ENCODE measurements at regions not wholly inside any gene's neighbourhood (a gene's known extent, or its start where the extent isn't known, plus 50 kb on each side); places are given as distances from the start of the nearest gene placed in this dataset.

GRCh38 chr1:168958562-168959289, 147.8 kb upstream of the ATP1B1 start:
- TF ChIP-seq ZNF549 (CRISPR knock-in tag; IDR thresholded peaks at IDR 0.05) = no peak
- TF ChIP-seq U2AF2 (IDR thresholded peaks at IDR 0.05; ENCODE audit: low read depth, low read length) = no peak
- no peak for TF ChIP-seq ZNF557 (CRISPR knock-in tag; IDR thresholded peaks at IDR 0.05)
- no peak for TF ChIP-seq ZNF816 (CRISPR knock-in tag; IDR thresholded peaks at IDR 0.05; ENCODE audit: borderline replicate concordance)
- no peak for TF ChIP-seq ZNF33B (CRISPR knock-in tag; IDR thresholded peaks at IDR 0.05)
- no peak for TF ChIP-seq NCOA1 (CRISPR knock-in tag; IDR thresholded peaks at IDR 0.05)
- TF ChIP-seq, protein P1, sequence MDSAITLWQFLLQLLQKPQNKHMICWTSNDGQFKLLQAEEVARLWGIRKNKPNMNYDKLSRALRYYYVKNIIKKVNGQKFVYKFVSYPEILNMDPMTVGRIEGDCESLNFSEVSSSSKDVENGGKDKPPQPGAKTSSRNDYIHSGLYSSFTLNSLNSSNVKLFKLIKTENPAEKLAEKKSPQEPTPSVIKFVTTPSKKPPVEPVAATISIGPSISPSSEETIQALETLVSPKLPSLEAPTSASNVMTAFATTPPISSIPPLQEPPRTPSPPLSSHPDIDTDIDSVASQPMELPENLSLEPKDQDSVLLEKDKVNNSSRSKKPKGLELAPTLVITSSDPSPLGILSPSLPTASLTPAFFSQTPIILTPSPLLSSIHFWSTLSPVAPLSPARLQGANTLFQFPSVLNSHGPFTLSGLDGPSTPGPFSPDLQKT (CRISPR knock-in tag; IDR thresholded peaks at IDR 0.05; ENCODE audit: borderline replicate concordance) = no peak
- TF ChIP-seq ZNF33A (CRISPR knock-in tag; IDR thresholded peaks at IDR 0.05; ENCODE audit: borderline replicate concordance) = no peak
- no peak for TF ChIP-seq ZSCAN29 (CRISPR knock-in tag; conservative IDR thresholded peaks at IDR 0.05)
- no peak for TF ChIP-seq BCL3 (CRISPR knock-in tag; IDR thresholded peaks at IDR 0.05)
- TF ChIP-seq ZNF367 (CRISPR knock-in tag; IDR thresholded peaks at IDR 0.05; ENCODE audit: borderline replicate concordance) = no peak
- no peak for TF ChIP-seq ZNF598 (CRISPR knock-in tag; IDR thresholded peaks at IDR 0.05; ENCODE audit: borderline replicate concordance)
- no peak for TF ChIP-seq CSRNP1 (CRISPR knock-in tag; IDR thresholded peaks at IDR 0.05)
- intact Hi-C loops (cut with micrococcal nuclease; ENCODE audit: unreplicated experiment) = no loop called here
- Histone ChIP-seq H3K36me3 (replicated peaks in 1 of 2; ENCODE audit: control insufficient read depth in 1 of 2, insufficient read depth in 2 of 2, low read length in 2 of 2) (no peaks in the 10 kb centered on the region), H3K27ac (ENCODE audit: extremely low read length, insufficient read depth, low read length) (no peak overlapping the region), H4K20me1 (ENCODE audit: insufficient read depth, low read length) (no peaks in the 10 kb centered on the region), H3K4me3 (replicated peaks in 1 of 3; ENCODE audit: insufficient read depth in 1 of 3, low read depth in 2 of 3, low read length in 3 of 3) (no peak overlapping the region), H3K9ac (ENCODE audit: insufficient read depth, low read depth, low read length) (no peak overlapping the region), H3K4me1 (ENCODE audit: insufficient read depth, low read length) (peaks cover 13% of the 10 kb centered on the region; the same call in 1 of the 2 replicates), H3K9me3 (ENCODE audit: low read length) (no peaks in the 10 kb centered on the region), H3K79me2 (ENCODE audit: insufficient read depth, low read length) (no peaks in the 10 kb centered on the region), H3K27me3 (ENCODE audit: control insufficient read depth in 1 of 2, insufficient read depth in 2 of 2, low read length in 2 of 2) (0 out of 5 replicates have a peak, but pooled peaks cover 0 to 9% of the 10 kb centered on the region in 2 experiments), H3K4me2 (ENCODE audit: low read depth, low read length) (no peak overlapping the region), H2AFZ (ENCODE audit: low read length) (no peak overlapping the region)
- FAIRE-seq (no peak), DNase-seq (ENCODE audit: low spot score) (no peak), ATAC-seq (no peak)
- 28% methylated on average over 5 of the region's 5 CpGs for WGBS (ENCODE audit: low lambda C conversion rate)
- in situ Hi-C loops (cut with HindIII; ENCODE audit: extremely low pct_ligation_motif_present, low pct_unique_long_range_greater_than_20kb) = no loop called here
- POLR2A ChIA-PET = no interaction called here
- CTCF ChIA-PET (ENCODE audit: low intra/inter-chr PET ratio, low total read pairs) = no interaction called here
- BruUV-seq (replicated peaks) = no TSS peak
